HEK293 (cell line): ENCODE measurements at regions not wholly inside any gene's neighbourhood (a gene's known extent, or its start where the extent isn't known, plus 50 kb on each side); places are given as distances from the start of the nearest gene placed in this dataset.
A peak's percentile ranks its signal among the peaks of the same experiment; 100 is the strongest.

Experiments
- CTCF ChIA-PET: fragments of 350-600 bp; formaldehyde crosslinking; extraction: SDS; loops from one replicate; lab custom pipeline; 2021; ENCODE audit warnings: antibody characterized with exemption; lab: Yijun Ruan, JAX
- POLR2A ChIA-PET: fragments of 300-600 bp; formaldehyde crosslinking; extraction: SDS; loops from one replicate; lab custom pipeline; 2020; ENCODE audit warnings: antibody characterized with exemption, inconsistent platforms; lab: Yijun Ruan, JAX
- H3K27ac ChIP-seq: fragments of 200-500 bp; sonication (Bioruptor generic); 2 replicates; pipeline ENCODE4 v1.5.1; 2014; ENCODE audit warnings: low read depth, low read length, control low read depth, inconsistent platforms; ENCODE audit errors: extremely low read depth
- H3K36me3 ChIP-seq, 2 experiments: fragments of 200-500 bp in 1 of 2; sonication (Bioruptor generic) in 1 of 2; 1 replicate in 1 of 2; 2 replicates in 1 of 2; pipeline ENCODE4 v1.5.1; 2014 to 2017; ENCODE audit warnings: inconsistent platforms in 2 of 2, low read length in 2 of 2; ENCODE audit not compliant: control insufficient read depth in 2 of 2, insufficient read depth in 1 of 2
- H3K4me1 ChIP-seq: fragments of 200-500 bp; sonication (Bioruptor generic); 2 replicates; pipeline ENCODE4 v1.5.1; 2014; ENCODE audit warnings: mild to moderate bottlenecking, low read length, inconsistent platforms; ENCODE audit not compliant: control insufficient read depth, insufficient read depth
- H3K4me3 ChIP-seq: 2 replicates; pipeline ENCODE4 v1.5.1; 2011; ENCODE audit warnings: low read depth, mild to moderate bottlenecking, control low read depth, low read length, moderate library complexity
- H3K9me3 ChIP-seq: fragments of 200-500 bp; sonication (Bioruptor generic); 2 replicates; pipeline ENCODE4 v1.5.1; 2014; ENCODE audit warnings: low read depth, low read length, inconsistent platforms; ENCODE audit not compliant: control insufficient read depth, insufficient read depth
- FEZF1 ChIP-seq: fragments of 450-650 bp; formaldehyde crosslinking; IDR thresholded peaks from 2 replicates; pipeline ENCODE4 v1.5.1; 2016; ENCODE audit warnings: missing biosample characterization, missing genetic modification characterization
- GFI1B ChIP-seq: fragments of 450-650 bp; formaldehyde crosslinking; IDR thresholded peaks from 2 replicates; pipeline ENCODE4 v1.5.1; 2016; ENCODE audit warnings: missing biosample characterization, missing genetic modification characterization
- PRDM2 ChIP-seq: fragments of 450-650 bp; formaldehyde crosslinking; IDR thresholded peaks from 2 replicates; pipeline ENCODE4 v1.5.1; 2016; ENCODE audit warnings: missing biosample characterization, missing genetic modification characterization, borderline replicate concordance
- ZFP37 ChIP-seq: fragments of 450-650 bp; formaldehyde crosslinking; IDR thresholded peaks from 2 replicates; pipeline ENCODE4 v1.5.1; 2016; ENCODE audit warnings: missing biosample characterization, missing genetic modification characterization
- ZNF121 ChIP-seq: fragments of 450-650 bp; formaldehyde crosslinking; IDR thresholded peaks from 2 replicates; pipeline ENCODE4 v1.5.1; 2016; ENCODE audit warnings: missing biosample characterization, missing genetic modification characterization
- ZNF146 ChIP-seq: fragments of 450-650 bp; formaldehyde crosslinking; IDR thresholded peaks from 2 replicates; pipeline ENCODE4 v1.5.1; 2016; ENCODE audit warnings: missing biosample characterization, missing genetic modification characterization
- ZNF239 ChIP-seq: fragments of 450-650 bp; formaldehyde crosslinking; IDR thresholded peaks from 2 replicates; pipeline ENCODE4 v1.5.1; 2016; ENCODE audit warnings: missing biosample characterization, missing genetic modification characterization
- ZNF302 ChIP-seq: fragments of 450-650 bp; formaldehyde crosslinking; IDR thresholded peaks from 2 replicates; pipeline ENCODE4 v1.5.1; 2016; ENCODE audit warnings: missing biosample characterization, missing genetic modification characterization, low read depth
- ZNF549 ChIP-seq: fragments of 450-650 bp; IDR thresholded peaks from 2 replicates; pipeline ENCODE4 v1.5.1; 2018; ENCODE audit warnings: missing biosample characterization, missing genetic modification characterization, mild to moderate bottlenecking, inconsistent platforms, moderate library complexity
- ZNF555 ChIP-seq: fragments of 450-650 bp; formaldehyde crosslinking; conservative IDR thresholded peaks from 2 replicates; pipeline ENCODE4 v1.5.1; 2017; ENCODE audit warnings: missing biosample characterization, mild to moderate bottlenecking, missing genetic modification characterization, inconsistent platforms
- TF ChIP-seq, protein P1 (sequence below): fragments of 450-650 bp; formaldehyde crosslinking; IDR thresholded peaks from 2 replicates; pipeline ENCODE4 v1.5.1; 2016; ENCODE audit warnings: missing biosample characterization, missing genetic modification characterization
- TF ChIP-seq, protein P2 (sequence below): fragments of 450-650 bp; formaldehyde crosslinking; IDR thresholded peaks from 2 replicates; pipeline ENCODE4 v1.5.1; 2016; ENCODE audit warnings: missing biosample characterization, missing genetic modification characterization, borderline replicate concordance

- TF ChIP-seq ZNF302, result no peak
- TF ChIP-seq, protein P1, sequence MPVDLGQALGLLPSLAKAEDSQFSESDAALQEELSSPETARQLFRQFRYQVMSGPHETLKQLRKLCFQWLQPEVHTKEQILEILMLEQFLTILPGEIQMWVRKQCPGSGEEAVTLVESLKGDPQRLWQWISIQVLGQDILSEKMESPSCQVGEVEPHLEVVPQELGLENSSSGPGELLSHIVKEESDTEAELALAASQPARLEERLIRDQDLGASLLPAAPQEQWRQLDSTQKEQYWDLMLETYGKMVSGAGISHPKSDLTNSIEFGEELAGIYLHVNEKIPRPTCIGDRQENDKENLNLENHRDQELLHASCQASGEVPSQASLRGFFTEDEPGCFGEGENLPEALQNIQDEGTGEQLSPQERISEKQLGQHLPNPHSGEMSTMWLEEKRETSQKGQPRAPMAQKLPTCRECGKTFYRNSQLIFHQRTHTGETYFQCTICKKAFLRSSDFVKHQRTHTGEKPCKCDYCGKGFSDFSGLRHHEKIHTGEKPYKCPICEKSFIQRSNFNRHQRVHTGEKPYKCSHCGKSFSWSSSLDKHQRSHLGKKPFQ (tag by site-specific recombination), result no peak
- TF ChIP-seq, protein P2, sequence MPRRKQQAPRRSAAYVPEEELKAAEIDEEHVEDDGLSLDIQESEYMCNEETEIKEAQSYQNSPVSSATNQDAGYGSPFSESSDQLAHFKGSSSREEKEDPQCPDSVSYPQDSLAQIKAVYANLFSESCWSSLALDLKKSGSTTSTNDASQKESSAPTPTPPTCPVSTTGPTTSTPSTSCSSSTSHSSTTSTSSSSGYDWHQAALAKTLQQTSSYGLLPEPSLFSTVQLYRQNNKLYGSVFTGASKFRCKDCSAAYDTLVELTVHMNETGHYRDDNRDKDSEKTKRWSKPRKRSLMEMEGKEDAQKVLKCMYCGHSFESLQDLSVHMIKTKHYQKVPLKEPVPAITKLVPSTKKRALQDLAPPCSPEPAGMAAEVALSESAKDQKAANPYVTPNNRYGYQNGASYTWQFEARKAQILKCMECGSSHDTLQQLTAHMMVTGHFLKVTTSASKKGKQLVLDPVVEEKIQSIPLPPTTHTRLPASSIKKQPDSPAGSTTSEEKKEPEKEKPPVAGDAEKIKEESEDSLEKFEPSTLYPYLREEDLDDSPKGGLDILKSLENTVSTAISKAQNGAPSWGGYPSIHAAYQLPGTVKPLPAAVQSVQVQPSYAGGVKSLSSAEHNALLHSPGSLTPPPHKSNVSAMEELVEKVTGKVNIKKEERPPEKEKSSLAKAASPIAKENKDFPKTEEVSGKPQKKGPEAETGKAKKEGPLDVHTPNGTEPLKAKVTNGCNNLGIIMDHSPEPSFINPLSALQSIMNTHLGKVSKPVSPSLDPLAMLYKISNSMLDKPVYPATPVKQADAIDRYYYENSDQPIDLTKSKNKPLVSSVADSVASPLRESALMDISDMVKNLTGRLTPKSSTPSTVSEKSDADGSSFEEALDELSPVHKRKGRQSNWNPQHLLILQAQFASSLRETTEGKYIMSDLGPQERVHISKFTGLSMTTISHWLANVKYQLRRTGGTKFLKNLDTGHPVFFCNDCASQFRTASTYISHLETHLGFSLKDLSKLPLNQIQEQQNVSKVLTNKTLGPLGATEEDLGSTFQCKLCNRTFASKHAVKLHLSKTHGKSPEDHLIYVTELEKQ (tag by site-specific recombination), result no peak
- TF ChIP-seq ZNF146 (tag by site-specific recombination), result no peak
- TF ChIP-seq ZNF239 (tag by site-specific recombination), result no peak
- TF ChIP-seq ZNF549 (tag by site-specific recombination), result no peak
- no peak for TF ChIP-seq GFI1B (tag by site-specific recombination)
- no peak for TF ChIP-seq ZNF555 (tag by site-specific recombination)
- no peak for TF ChIP-seq ZNF121
- Histone ChIP-seq H3K9me3 (no peaks in the 10 kb centered on the region), H3K4me3 (no peak overlapping the region), H3K4me1 (no peaks in the 10 kb centered on the region), H3K36me3 (no peaks in the 10 kb centered on the region), H3K27ac (no peak overlapping the region)
- ChIA-PET POLR2A (no interaction called here), CTCF (no interaction called here)
Measured at GRCh38 chr4:138805736-138806135, 209.8 kb upstream of the NOCT start.

DNA sequence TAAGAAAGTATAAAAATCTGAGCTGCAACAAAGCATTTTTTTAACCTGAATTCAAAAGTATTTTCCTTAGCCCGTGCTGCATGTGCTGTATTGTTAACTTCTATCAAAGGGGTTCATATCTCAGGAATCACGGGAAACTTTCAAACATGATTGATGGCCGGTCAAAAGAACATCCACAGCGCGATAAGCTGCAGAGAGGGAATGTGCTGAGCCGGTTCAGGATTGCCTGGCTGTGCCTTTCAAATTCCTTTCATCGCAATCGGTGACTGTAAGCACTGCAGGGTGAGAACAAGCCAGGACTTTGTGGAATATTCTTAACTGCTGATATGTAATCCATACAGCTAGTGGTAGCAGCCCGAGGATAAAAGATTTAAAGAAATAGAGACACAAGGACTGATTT lies 210.9 kb upstream of the NOCT start:
- Histone ChIP-seq H3K4me1 (no peaks in the 10 kb centered on the region), H3K4me3 (no peak overlapping the region), H3K9me3 (no peaks in the 10 kb centered on the region), H3K27ac (no peak overlapping the region), H3K36me3 (no peaks in the 10 kb centered on the region)
- TF ChIP-seq PRDM2, result no peak
- TF ChIP-seq ZFP37 (tag by site-specific recombination), result no peak
- TF ChIP-seq FEZF1 (tag by site-specific recombination), result peak; percentile 88
- ChIA-PET POLR2A (no interaction called here), CTCF (interaction anchor here (0.7 kb wide), 1 partner anchor 846 kb away, joined by 3 read pairs; no protein-coding TSS in a partner anchor)
